SK-N-SH (cell line): ENCODE measurements at regions not wholly inside any gene's neighbourhood (a gene's known extent, or its start where the extent isn't known, plus 50 kb on each side); places are given as distances from the start of the nearest gene placed in this dataset.

Source experiments
- CTCF ChIA-PET: fragments of 300-600, 350-600 bp; formaldehyde crosslinking; extraction: SDS; loops from one replicate; lab custom pipeline; 2021; lab: Yijun Ruan, JAX
- POLR2A ChIA-PET: fragments of 350-600 bp; sonication (Branson Sonifier 250); formaldehyde crosslinking; extraction: SDS; loops from one replicate; lab custom pipeline; 2020; ENCODE audit warnings: antibody characterized with exemption, inconsistent platforms; lab: Yijun Ruan, JAX
- DNase-seq: peaks from one replicate; pipeline ENCODE4 v3.0.0; 2012
- H2AFZ ChIP-seq: fragments of 200-600 bp; sonication (generic); 2 replicates; pipeline ENCODE4 v1.8.1; 2016; ENCODE audit warnings: antibody characterized with exemption, mild to moderate bottlenecking, low read depth
- H3F3A ChIP-seq: fragments of 200-600 bp; sonication (generic); replicated peaks from 2 replicates; pipeline ENCODE3; 2016; ENCODE audit warnings: antibody characterized with exemption, mild to moderate bottlenecking; ENCODE audit not compliant: insufficient read depth
- H3K27ac ChIP-seq, 2 experiments: fragments of 200-500 bp in 1 of 2; fragments of 200-600 bp in 1 of 2; sonication (Bioruptor generic) in 1 of 2; sonication (generic), shearing (Covaris generic) in 1 of 2; 2 replicates each; pipeline versions ENCODE4 v1.5.1 to v1.6.1; 2014 to 2016; ENCODE audit warnings: low read depth in 2 of 2, inconsistent platforms in 1 of 2, low read length in 1 of 2, mild to moderate bottlenecking in 1 of 2, mixed read lengths in 1 of 2
- H3K27me3 ChIP-seq: fragments of 200-600 bp; sonication (generic), shearing (Covaris generic); 2 replicates; pipeline ENCODE4 v1.6.1; 2016; ENCODE audit warnings: mixed run types; ENCODE audit not compliant: insufficient read depth
- H3K36me3 ChIP-seq, 2 experiments: fragments of 200-500 bp in 1 of 2; fragments of 200-600 bp in 1 of 2; sonication (Bioruptor generic) in 1 of 2; sonication (generic) in 1 of 2; replicated peaks in 1 of 2; 2 replicates each; pipeline versions ENCODE3 to v1.5.1; 2014 to 2016; ENCODE audit warnings: low read length in 1 of 2, mild to moderate bottlenecking in 1 of 2; ENCODE audit not compliant: insufficient read depth in 2 of 2, control insufficient read depth in 1 of 2
- H3K4me1 ChIP-seq, 2 experiments: fragments of 200-500 bp in 1 of 2; fragments of 200-600 bp in 1 of 2; sonication (Bioruptor generic) in 1 of 2; sonication (generic), shearing (Covaris generic) in 1 of 2; 2 replicates each; pipeline versions ENCODE4 v1.5.1 to v1.6.1; 2014 to 2016; ENCODE audit warnings: low read depth in 1 of 2, low read length in 1 of 2, mixed run types in 1 of 2; ENCODE audit not compliant: insufficient read depth in 2 of 2, control insufficient read depth in 1 of 2
- H3K4me2 ChIP-seq: fragments of 200-600 bp; sonication (generic), shearing (Covaris generic); 2 replicates; pipeline ENCODE4 v1.6.1; 2017; ENCODE audit warnings: mixed run types
- H3K4me3 ChIP-seq, 2 experiments: fragments of 200-500 bp in 1 of 2; fragments of 200-600 bp in 1 of 2; sonication (Bioruptor generic) in 1 of 2; sonication (generic), shearing (Covaris generic) in 1 of 2; 2 replicates each; pipeline versions ENCODE4 v1.5.1 to v1.8.1; 2014 to 2016; ENCODE audit warnings: low read depth in 2 of 2, inconsistent platforms in 1 of 2, low read length in 1 of 2, mild to moderate bottlenecking in 1 of 2, mixed read lengths in 1 of 2, moderate library complexity in 1 of 2
- H3K79me2 ChIP-seq: fragments of 200-600 bp; sonication (generic); 2 replicates; pipeline ENCODE4 v1.8.1; 2017; ENCODE audit warnings: mild to moderate bottlenecking; ENCODE audit not compliant: insufficient read depth
- H3K9ac ChIP-seq: fragments of 200-600 bp; sonication (generic); 2 replicates; pipeline ENCODE4 v1.6.1; 2017; ENCODE audit warnings: mixed run types
- H3K9me2 ChIP-seq: fragments of 200-600 bp; sonication (generic); 2 replicates; pipeline ENCODE4 v1.6.1; 2017; ENCODE audit warnings: mixed run types
- H3K9me3 ChIP-seq: fragments of 200-600 bp; sonication (generic); 2 replicates; pipeline ENCODE4 v1.6.1; 2017; ENCODE audit warnings: mixed run types, mild to moderate bottlenecking, moderate library complexity
- H4K20me1 ChIP-seq: fragments of 200-600 bp; sonication (generic); 2 replicates; pipeline ENCODE4 v1.6.1; 2017; ENCODE audit warnings: mild to moderate bottlenecking, mixed run types; ENCODE audit not compliant: insufficient read depth
- CHD2 ChIP-seq: fragments of 150-350 bp; IDR thresholded peaks from 2 replicates; pipeline ENCODE4 v1.6.1; 2018; ENCODE audit warnings: low read length; ENCODE audit not compliant: partially characterized antibody
- ELF1 ChIP-seq: IDR thresholded peaks from 2 replicates; pipeline ENCODE4 v1.4.0; 2012
- FOSL2 ChIP-seq: IDR thresholded peaks from 2 replicates; pipeline ENCODE4 v1.4.0; 2012; ENCODE audit warnings: low read depth, mild to moderate bottlenecking, moderate library complexity, borderline replicate concordance
- FOXJ3 ChIP-seq: sonication (generic); formaldehyde crosslinking; IDR thresholded peaks from 2 replicates; pipeline ENCODE4 v1.5.1; 2020; ENCODE audit warnings: mild to moderate bottlenecking, missing genetic modification reagents
- FOXM1 ChIP-seq: IDR thresholded peaks from 2 replicates; pipeline ENCODE4 v1.4.0; 2012; ENCODE audit warnings: low read depth, mild to moderate bottlenecking
- GATA2 ChIP-seq: sonication (generic); formaldehyde crosslinking; IDR thresholded peaks from 2 replicates; pipeline ENCODE4 v1.5.0; 2020; ENCODE audit warnings: mild to moderate bottlenecking, missing genetic modification reagents
- MEF2A ChIP-seq: IDR thresholded peaks from 2 replicates; pipeline ENCODE4 v1.4.0; 2012; ENCODE audit warnings: low read depth, borderline replicate concordance
- NFIC ChIP-seq: IDR thresholded peaks from 2 replicates; pipeline ENCODE4 v1.4.0; 2012; ENCODE audit warnings: borderline replicate concordance
- NRF1 ChIP-seq: IDR thresholded peaks from 2 replicates; pipeline ENCODE4 v1.6.1; 2012; ENCODE audit warnings: low read depth, mild to moderate bottlenecking, low read length
- SIN3A ChIP-seq: IDR thresholded peaks from 2 replicates; pipeline ENCODE4 v1.6.1; 2012; ENCODE audit warnings: low read depth, mild to moderate bottlenecking, low read length, moderate library complexity, borderline replicate concordance
- TF ChIP-seq, protein P1 (sequence below): IDR thresholded peaks from 2 replicates; pipeline ENCODE4 v1.6.1; 2012; ENCODE audit warnings: mild to moderate bottlenecking, low read depth, low read length, moderate library complexity
- TF ChIP-seq, protein P2 (sequence below): fragments of 150-350 bp; IDR thresholded peaks from 2 replicates; pipeline ENCODE4 v1.6.1; 2016; ENCODE audit warnings: mild to moderate bottlenecking, low read depth, low read length
- TF ChIP-seq, protein P3 (sequence below): IDR thresholded peaks from 2 replicates; pipeline ENCODE4; 2012

DNA sequence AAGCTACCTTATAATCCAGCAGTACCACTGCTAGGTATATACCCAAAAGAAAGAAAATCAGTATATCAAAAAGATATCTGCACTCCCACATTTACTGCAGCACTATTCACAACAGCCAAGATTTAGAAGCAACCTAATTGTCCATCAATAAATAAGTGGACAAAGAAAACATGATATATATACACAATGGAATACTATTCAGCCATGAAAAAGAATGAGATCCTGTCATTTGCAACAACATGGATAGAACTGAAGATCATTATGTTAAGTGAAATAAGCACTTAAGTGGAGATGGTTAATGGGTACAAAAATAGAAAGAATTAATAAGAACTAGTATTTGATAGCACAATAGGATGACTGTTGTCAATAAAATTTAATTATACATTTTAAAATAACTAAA lies 90.7 kb upstream of the PKN2 start:
- CTCF ChIA-PET, result interaction anchor here (1.0 kb wide), 1 partner anchor 16 kb away, joined by 3 read pairs; no protein-coding TSS in a partner anchor

More for the DNA sequence above, 90.7 kb upstream of the PKN2 start:
- no peaks in the 10 kb centered on the region for H3K9me2 ChIP-seq
- no peaks in the 10 kb centered on the region for H3K9me3 ChIP-seq
- H3K4me1 ChIP-seq, result no peaks in the 10 kb centered on the region
- no peaks in the 10 kb centered on the region for H4K20me1 ChIP-seq
- no peaks in the 10 kb centered on the region for H3F3A ChIP-seq
- H3K27ac ChIP-seq, result no peak overlapping the region
- H3K4me2 ChIP-seq, result no peak overlapping the region
- no peak overlapping the region for H3K9ac ChIP-seq
- TF ChIP-seq FOXM1 (no peak), FOSL2 (no peak), NFIC (no peak), ELF1 (no peak), CHD2 (no peak), GATA2 (CRISPR knock-in tag) (no peak), SIN3A (no peak), MEF2A (no peak), FOXJ3 (CRISPR knock-in tag) (no peak), NRF1 (no peak)
- TF ChIP-seq, protein P1, sequence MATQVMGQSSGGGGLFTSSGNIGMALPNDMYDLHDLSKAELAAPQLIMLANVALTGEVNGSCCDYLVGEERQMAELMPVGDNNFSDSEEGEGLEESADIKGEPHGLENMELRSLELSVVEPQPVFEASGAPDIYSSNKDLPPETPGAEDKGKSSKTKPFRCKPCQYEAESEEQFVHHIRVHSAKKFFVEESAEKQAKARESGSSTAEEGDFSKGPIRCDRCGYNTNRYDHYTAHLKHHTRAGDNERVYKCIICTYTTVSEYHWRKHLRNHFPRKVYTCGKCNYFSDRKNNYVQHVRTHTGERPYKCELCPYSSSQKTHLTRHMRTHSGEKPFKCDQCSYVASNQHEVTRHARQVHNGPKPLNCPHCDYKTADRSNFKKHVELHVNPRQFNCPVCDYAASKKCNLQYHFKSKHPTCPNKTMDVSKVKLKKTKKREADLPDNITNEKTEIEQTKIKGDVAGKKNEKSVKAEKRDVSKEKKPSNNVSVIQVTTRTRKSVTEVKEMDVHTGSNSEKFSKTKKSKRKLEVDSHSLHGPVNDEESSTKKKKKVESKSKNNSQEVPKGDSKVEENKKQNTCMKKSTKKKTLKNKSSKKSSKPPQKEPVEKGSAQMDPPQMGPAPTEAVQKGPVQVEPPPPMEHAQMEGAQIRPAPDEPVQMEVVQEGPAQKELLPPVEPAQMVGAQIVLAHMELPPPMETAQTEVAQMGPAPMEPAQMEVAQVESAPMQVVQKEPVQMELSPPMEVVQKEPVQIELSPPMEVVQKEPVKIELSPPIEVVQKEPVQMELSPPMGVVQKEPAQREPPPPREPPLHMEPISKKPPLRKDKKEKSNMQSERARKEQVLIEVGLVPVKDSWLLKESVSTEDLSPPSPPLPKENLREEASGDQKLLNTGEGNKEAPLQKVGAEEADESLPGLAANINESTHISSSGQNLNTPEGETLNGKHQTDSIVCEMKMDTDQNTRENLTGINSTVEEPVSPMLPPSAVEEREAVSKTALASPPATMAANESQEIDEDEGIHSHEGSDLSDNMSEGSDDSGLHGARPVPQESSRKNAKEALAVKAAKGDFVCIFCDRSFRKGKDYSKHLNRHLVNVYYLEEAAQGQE, result no peak
- TF ChIP-seq, protein P2, sequence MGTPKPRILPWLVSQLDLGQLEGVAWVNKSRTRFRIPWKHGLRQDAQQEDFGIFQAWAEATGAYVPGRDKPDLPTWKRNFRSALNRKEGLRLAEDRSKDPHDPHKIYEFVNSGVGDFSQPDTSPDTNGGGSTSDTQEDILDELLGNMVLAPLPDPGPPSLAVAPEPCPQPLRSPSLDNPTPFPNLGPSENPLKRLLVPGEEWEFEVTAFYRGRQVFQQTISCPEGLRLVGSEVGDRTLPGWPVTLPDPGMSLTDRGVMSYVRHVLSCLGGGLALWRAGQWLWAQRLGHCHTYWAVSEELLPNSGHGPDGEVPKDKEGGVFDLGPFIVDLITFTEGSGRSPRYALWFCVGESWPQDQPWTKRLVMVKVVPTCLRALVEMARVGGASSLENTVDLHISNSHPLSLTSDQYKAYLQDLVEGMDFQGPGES, result no peak
- TF ChIP-seq, protein P3, sequence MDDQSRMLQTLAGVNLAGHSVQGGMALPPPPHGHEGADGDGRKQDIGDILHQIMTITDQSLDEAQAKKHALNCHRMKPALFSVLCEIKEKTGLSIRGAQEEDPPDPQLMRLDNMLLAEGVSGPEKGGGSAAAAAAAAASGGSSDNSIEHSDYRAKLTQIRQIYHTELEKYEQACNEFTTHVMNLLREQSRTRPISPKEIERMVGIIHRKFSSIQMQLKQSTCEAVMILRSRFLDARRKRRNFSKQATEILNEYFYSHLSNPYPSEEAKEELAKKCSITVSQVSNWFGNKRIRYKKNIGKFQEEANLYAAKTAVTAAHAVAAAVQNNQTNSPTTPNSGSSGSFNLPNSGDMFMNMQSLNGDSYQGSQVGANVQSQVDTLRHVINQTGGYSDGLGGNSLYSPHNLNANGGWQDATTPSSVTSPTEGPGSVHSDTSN, result no peak
- H3K4me3 ChIP-seq, result no peak overlapping the region
- H2AFZ ChIP-seq, result no peak overlapping the region
- POLR2A ChIA-PET, result no interaction called here
- no peaks in the 10 kb centered on the region for H3K79me2 ChIP-seq
- no peaks in the 10 kb centered on the region for H3K27me3 ChIP-seq
- no peaks in the 10 kb centered on the region for H3K36me3 ChIP-seq
- DNase-seq, result no peak
